Astrocyte (in vitro differentiated cells and primary cell): ENCODE measurements at regions not wholly inside any gene's neighbourhood (a gene's known extent, or its start where the extent isn't known, plus 50 kb on each side); places are given as distances from the start of the nearest gene placed in this dataset.
"Not testable (repeated sequence)": the region's sequence is repeated elsewhere in the genome, so short reads cannot be mapped to it uniquely, and the experiment has no call there.

Source experiments
- DNase-seq: peaks from one replicate; pipeline ENCODE4 v3.0.0-alpha.2; 2010; ENCODE audit warnings: low read depth
- FAIRE-seq: peaks from 2 replicates; lab custom pipeline; 2011; peaks lifted over from hg19 to GRCh38; lab: Jason Lieb, UNC
- H2AFZ ChIP-seq: 2 replicates; pipeline ENCODE4 v1.6.0; 2012; ENCODE audit warnings: low read depth, low read length, inconsistent platforms
- H3K27ac ChIP-seq: 2 replicates; pipeline ENCODE4 v1.5.1; 2011; ENCODE audit warnings: low read depth, low read length, inconsistent platforms
- H3K27me3 ChIP-seq: 2 replicates; pipeline ENCODE4 v1.6.0; 2011; ENCODE audit warnings: low read length, inconsistent platforms; ENCODE audit not compliant: insufficient read depth
- H3K36me3 ChIP-seq: 2 replicates; pipeline ENCODE4 v1.5.1; 2011; ENCODE audit warnings: low read length, inconsistent platforms; ENCODE audit not compliant: insufficient read depth
- H3K4me1 ChIP-seq: 2 replicates; pipeline ENCODE4 v1.5.1; 2011; ENCODE audit warnings: low read length, inconsistent platforms; ENCODE audit not compliant: insufficient read depth
- H3K4me2 ChIP-seq: 2 replicates; pipeline ENCODE4 v1.6.0; 2012; ENCODE audit warnings: low read length, inconsistent platforms
- H3K4me3 ChIP-seq: 2 replicates; pipeline ENCODE4 v1.5.1; 2011; ENCODE audit warnings: low read depth, mild to moderate bottlenecking, low read length, inconsistent platforms; ENCODE audit not compliant: insufficient read depth
- H3K79me2 ChIP-seq: 2 replicates; pipeline ENCODE4 v1.6.0; 2012; ENCODE audit warnings: mild to moderate bottlenecking, low read length, inconsistent platforms; ENCODE audit not compliant: insufficient read depth
- H3K9ac ChIP-seq: 2 replicates; pipeline ENCODE4 v1.6.0; 2012; ENCODE audit warnings: mild to moderate bottlenecking, low read length, inconsistent platforms
- H3K9me3 ChIP-seq: 2 replicates; pipeline ENCODE4 v1.5.1; 2012; ENCODE audit warnings: low read depth, mild to moderate bottlenecking, low read length, inconsistent platforms; ENCODE audit not compliant: insufficient read depth
- H4K20me1 ChIP-seq: 2 replicates; pipeline ENCODE4 v1.6.0; 2012; ENCODE audit warnings: low read length, inconsistent platforms; ENCODE audit not compliant: insufficient read depth
- H3K27ac Mint-ChIP-seq: one replicate; pipeline ENCODE4 v1.8.0; 2021; ENCODE audit warnings: mild to moderate bottlenecking, mixed read lengths; ENCODE audit not compliant: unreplicated experiment
- H3K27me3 Mint-ChIP-seq: one replicate; pipeline ENCODE4 v1.8.0; 2021; ENCODE audit warnings: low read depth, mixed read lengths; ENCODE audit not compliant: unreplicated experiment
- H3K36me3 Mint-ChIP-seq: one replicate; pipeline ENCODE4 v1.8.0; 2021; ENCODE audit warnings: low read depth, mixed read lengths; ENCODE audit not compliant: unreplicated experiment
- H3K4me1 Mint-ChIP-seq: one replicate; pipeline ENCODE4 v1.8.0; 2021; ENCODE audit warnings: low read depth, mixed read lengths; ENCODE audit not compliant: unreplicated experiment
- H3K4me3 Mint-ChIP-seq: one replicate; pipeline ENCODE4 v1.8.0; 2021; ENCODE audit warnings: mild to moderate bottlenecking, moderate library complexity, mixed read lengths; ENCODE audit not compliant: unreplicated experiment
- H3K9me3 Mint-ChIP-seq: one replicate; pipeline ENCODE4 v1.8.0; 2021; ENCODE audit warnings: mild to moderate bottlenecking, mixed read lengths; ENCODE audit not compliant: unreplicated experiment
- CTCF ChIP-seq: IDR thresholded peaks from 2 replicates; pipeline ENCODE4 v1.5.1; 2011; ENCODE audit warnings: low read depth, mild to moderate bottlenecking, inconsistent platforms, low read length, moderate library complexity; ENCODE audit not compliant: insufficient read depth
- EZH2 ChIP-seq: IDR thresholded peaks from 2 replicates; pipeline ENCODE4 v1.6.1; 2012; ENCODE audit warnings: mild to moderate bottlenecking, low read length, inconsistent platforms; ENCODE audit not compliant: insufficient read depth

GRCh38 chr15:92825985-92826384 lies 74.1 kb upstream of the CHD2 start:
- Histone ChIP-seq H3K27ac (no peak overlapping the region), H3K9ac (no peak overlapping the region), H3K4me3 (no peak overlapping the region), H3K4me2 (no peak overlapping the region), H4K20me1 (no peaks in the 10 kb centered on the region), H3K9me3 (no peaks in the 10 kb centered on the region), H3K36me3 (no peaks in the 10 kb centered on the region), H2AFZ (no peak overlapping the region), H3K27me3 (no peaks in the 10 kb centered on the region), H3K4me1 (peaks cover 18% of the 10 kb centered on the region), H3K79me2 (no peaks in the 10 kb centered on the region)
- TF ChIP-seq EZH2: no peak
- no peak for TF ChIP-seq CTCF
- Mint-ChIP-seq H3K27me3 (no peaks in the 10 kb centered on the region), H3K4me1 (peaks cover 33% of the 10 kb centered on the region), H3K36me3 (no peaks in the 10 kb centered on the region), H3K27ac (no peak overlapping the region), H3K4me3 (no peak overlapping the region), H3K9me3 (no peaks in the 10 kb centered on the region)
- FAIRE-seq (no peak), DNase-seq (no peak)

GRCh38 chr15:92827991-92828390 lies 72.1 kb upstream of the CHD2 start:
- DNase-seq, H3K9me3 ChIP-seq, H3K4me3 ChIP-seq, H3K9ac ChIP-seq, H3K36me3 Mint-ChIP-seq, H3K79me2 ChIP-seq, H3K4me2 ChIP-seq, H3K27ac Mint-ChIP-seq, H3K4me3 Mint-ChIP-seq, H3K27me3 ChIP-seq, H3K9me3 Mint-ChIP-seq, H3K36me3 ChIP-seq, FAIRE-seq, H3K27me3 Mint-ChIP-seq, H3K27ac ChIP-seq, H4K20me1 ChIP-seq, H2AFZ ChIP-seq: not testable (repeated sequence)
- H3K4me1 Mint-ChIP-seq: peaks cover 29% of the 10 kb centered on the region
- peaks cover 22% of the 10 kb centered on the region for H3K4me1 ChIP-seq

GRCh38 chr15:92829875-92830274 lies 70.2 kb upstream of the CHD2 start:
- Mint-ChIP-seq H3K27me3 (no peaks in the 10 kb centered on the region), H3K27ac (peak overlapping the region; percentile 96), H3K9me3 (no peaks in the 10 kb centered on the region), H3K4me1 (peaks cover 30% of the 10 kb centered on the region), H3K4me3 (no peak overlapping the region), H3K36me3 (no peaks in the 10 kb centered on the region)
- no peak overlapping the region for H3K9ac ChIP-seq
- FAIRE-seq (no peak), DNase-seq (no peak)
- H3K27ac ChIP-seq: no peak overlapping the region
- no peaks in the 10 kb centered on the region for H3K27me3 ChIP-seq
- no peak overlapping the region for H2AFZ ChIP-seq
- H3K4me3 ChIP-seq: no peak overlapping the region
- H4K20me1 ChIP-seq: no peaks in the 10 kb centered on the region
- H3K9me3 ChIP-seq: no peaks in the 10 kb centered on the region
- no peaks in the 10 kb centered on the region for H3K36me3 ChIP-seq
- H3K4me2 ChIP-seq: no peak overlapping the region
- H3K79me2 ChIP-seq: no peaks in the 10 kb centered on the region
- TF ChIP-seq CTCF (no peak), EZH2 (no peak)
- peaks cover 28% of the 10 kb centered on the region for H3K4me1 ChIP-seq
